GM11168 (cell line): ENCODE measurements at regions not wholly inside any gene's neighbourhood (a gene's known extent, or its start where the extent isn't known, plus 50 kb on each side); places are given as distances from the start of the nearest gene placed in this dataset.

Experiments
- in situ Hi-C: fragments of 300-500 bp; cut with MboI; formaldehyde crosslinking; loops from one replicate; pipeline ENCODE4 v1.12.0; 2022; ENCODE audit warnings: low sequenced_read_pairs; ENCODE audit not compliant: unreplicated experiment

DNA sequence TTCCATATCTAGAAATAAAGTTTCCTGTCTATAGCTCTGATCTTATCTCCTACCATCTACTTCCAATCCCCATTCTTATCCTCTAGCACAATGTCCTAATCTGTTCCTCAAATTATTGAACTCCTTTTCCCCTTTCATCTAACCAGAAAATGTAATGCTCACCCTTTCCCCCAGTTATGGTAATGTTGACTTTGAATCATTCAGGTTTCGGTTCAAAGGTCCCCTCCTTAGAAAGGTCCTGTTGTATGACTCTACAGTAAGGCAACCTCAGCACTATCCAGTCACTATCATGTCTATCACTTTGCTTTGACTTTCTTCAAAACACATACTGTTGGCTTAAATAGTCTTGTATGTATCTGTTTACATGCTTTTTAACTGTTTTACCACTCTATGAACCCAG is 264.2 kb upstream of the PCDH15 start:
- in situ Hi-C loops, result no loop called here

DNA sequence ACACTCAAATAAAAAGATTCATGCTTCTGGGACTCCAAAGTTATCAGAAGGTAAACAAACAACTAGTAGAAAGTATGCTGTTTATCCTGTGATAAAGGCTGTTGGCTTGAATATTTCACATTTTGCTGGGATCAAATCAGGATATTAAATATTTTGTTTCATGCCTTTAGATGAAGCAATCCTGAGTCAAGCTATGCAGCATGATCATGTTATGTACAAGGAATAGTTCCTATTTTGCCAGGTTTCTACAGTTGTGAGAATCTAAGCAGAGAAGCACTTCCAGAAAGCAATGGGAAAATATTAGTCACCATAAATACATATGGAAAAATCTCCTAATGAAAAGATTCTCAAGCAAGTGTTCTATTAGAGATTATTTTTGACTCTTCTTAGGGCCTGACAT is 262.8 kb upstream of the PCDH15 start:
- in situ Hi-C loops, result no loop called here

DNA sequence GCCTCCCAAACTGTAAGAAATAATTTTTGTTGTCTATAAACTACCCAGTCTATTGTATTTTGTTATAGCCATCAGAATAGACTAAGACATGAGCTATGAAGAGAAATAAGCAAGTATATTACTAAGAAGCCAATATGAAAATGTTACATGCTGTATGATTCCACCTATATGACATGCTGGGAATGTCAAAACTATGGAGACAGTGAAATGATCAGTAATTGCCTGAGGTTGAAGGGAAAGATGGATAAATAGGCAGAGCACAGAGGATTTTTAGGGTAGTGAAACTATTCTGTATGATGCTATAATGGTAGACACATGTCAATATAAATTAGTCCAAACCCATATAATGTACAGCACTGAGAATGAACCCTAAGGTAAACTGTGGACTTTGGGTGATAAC is 261.3 kb upstream of the PCDH15 start:
- in situ Hi-C loops, result no loop called here

DNA sequence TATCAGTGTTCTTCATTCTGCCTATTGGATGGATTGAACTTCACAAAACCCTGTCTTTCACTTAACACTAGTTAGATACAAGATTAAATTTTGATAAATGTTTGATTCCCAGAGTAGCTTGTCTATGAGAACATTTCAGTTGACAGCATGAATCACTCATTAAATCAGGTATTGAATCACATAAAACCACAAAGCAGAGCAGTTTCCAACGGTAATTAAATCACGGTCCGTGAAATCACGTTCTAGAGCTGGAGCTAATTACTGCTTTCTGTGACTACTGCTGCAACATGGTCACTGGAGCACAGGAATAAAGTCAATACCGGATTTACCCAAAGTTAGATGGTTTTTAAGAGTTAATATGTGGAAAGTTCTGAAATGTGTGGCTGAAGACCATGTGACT is 257.8 kb upstream of the PCDH15 start:
- in situ Hi-C loops, result no loop called here

DNA sequence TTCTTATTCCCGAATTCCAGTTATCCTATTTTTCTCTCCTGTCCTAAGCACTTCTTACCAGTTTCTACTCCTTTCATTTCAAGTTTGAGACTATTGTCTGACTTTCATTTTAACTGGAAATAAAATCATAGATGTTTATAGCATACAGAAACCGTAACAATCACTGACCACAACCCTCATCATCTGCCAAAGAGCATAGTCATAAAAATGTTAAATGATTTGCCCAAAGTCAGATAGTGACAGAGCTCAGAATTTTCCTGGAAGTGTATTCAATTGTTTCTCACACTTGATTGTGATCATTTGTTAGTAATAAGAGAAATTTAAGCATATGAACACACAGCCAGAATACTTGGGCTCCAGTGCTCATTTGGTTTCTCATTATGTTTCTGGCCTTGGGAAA is 250.5 kb upstream of the PCDH15 start:
- in situ Hi-C loops, result no loop called here

DNA sequence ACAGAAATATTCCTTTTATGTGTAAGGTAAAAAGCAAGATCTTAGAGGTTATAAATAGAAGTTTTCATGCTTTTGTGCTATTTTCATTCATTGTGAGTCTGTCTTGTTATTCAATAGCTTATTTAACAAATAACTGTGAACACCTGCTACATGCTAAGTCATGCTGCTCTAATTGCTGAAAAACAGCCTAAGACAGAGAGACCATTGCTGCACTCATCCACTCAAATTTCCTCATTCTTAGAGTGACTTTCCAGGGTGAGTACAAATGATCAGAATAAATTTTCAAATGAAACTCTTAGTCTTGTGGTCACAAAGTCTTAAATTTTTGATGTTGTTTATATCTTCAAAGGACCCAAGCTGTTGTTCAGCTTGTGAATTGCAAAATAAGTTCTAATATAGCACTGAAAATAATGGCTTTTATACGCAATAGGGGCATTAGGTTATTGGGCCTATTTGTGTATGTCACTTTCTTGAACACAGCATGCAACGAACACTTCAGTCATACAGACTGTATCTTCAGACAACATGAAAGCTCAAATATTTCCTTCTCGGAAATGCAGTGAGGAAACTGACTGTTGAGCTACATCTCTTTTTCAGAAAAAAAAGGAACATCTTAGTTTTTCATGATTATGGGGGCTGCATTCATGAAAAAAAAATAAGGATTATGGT is 247.9 kb upstream of the PCDH15 start:
- in situ Hi-C loops, result no loop called here

DNA sequence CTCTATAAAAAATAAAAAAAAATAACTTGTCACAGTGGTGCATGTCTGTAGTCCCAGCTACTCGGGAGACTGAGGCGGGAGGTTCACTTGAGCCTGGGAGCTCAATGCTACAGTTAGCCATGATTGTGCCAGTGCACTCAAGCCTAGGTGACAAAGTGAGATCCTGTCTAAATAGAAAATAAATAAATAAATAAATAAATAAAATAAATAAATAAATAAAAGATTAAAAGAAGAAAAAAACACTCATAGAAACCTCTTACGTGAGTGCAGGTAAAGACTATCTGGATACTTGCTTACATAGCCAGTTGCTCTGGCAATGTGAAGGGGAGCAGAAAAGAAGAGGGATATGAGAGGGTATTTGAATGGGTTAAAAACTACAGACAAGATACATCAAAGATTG is 242.5 kb upstream of the PCDH15 start:
- in situ Hi-C loops, result no loop called here

DNA sequence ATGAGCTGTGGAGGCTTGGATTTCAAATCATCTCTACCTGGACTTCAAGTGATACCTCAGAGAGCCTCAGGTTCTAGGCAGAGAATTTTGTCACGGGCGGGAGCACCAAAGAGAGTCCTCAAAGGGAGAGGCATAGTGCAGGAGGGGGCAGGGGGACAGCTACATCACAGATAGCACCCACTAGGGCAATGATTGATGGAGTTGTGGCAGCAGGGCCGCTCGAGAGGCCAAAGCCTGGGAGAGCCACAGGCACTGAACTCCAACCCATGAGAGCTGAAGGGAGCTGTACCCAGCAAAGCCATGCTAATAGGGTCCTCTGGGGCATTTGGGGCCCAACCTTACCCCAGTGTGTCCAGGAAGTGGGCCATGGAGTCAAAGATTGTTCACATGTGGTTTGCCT is 232.0 kb upstream of the PCDH15 start:
- in situ Hi-C loops, result no loop called here

DNA sequence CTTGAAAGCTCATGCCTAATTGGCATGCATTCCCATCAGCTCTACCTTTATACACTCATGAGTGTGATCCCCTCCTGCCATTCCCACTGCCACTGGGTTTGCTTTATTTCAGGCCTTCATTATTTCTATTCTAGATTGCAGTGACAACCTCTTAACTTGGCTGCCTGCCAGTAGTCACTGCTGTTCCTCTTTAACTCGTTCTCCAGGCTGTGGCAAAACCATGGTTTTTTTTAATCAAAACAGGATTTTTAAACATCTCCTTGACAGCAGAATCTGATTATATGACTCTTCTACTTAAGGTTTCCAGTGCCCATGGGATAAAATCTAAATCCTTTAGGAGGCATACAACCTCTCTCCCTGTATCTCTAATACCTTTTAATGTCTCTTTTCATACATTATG is 223.7 kb upstream of the PCDH15 start:
- in situ Hi-C loops, result no loop called here

DNA sequence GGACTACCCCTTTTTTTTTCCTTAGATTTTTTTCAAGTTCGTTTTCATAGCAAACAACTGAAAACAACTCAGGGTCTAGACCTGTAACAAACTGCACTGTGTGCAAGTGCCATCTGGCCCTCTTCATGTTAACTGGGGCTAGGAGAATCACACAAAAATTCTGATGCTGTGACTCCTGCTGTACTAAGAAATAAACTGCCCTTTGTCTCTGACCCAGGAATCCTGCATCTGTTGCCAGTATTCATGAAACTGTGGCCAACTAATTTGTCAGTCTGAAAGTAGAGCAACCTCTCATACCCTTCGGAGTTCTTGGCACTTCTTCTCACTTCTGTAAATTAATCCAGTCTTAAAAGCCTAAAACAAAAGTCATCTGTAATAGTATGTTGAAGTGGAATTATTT is 218.4 kb upstream of the PCDH15 start:
- in situ Hi-C loops, result no loop called here

DNA sequence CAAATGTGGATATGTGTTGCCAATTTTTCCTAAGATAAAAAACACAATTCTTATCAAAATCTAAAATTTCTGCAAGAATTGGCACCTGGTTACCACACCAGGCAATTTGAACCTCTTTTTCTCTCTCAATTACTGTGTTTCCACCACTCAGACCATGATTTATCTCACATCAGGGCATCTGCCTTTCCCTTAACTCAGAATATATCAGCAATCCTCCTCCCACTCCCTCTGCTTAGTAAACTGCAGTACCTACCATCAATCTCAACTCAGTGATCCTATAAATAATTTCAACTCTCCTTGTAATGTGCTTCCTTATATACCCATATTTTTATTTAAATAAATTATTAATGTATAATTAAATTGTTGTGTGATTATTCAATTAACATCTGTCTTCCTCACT is 212.3 kb upstream of the PCDH15 start:
- in situ Hi-C loops, result no loop called here

DNA sequence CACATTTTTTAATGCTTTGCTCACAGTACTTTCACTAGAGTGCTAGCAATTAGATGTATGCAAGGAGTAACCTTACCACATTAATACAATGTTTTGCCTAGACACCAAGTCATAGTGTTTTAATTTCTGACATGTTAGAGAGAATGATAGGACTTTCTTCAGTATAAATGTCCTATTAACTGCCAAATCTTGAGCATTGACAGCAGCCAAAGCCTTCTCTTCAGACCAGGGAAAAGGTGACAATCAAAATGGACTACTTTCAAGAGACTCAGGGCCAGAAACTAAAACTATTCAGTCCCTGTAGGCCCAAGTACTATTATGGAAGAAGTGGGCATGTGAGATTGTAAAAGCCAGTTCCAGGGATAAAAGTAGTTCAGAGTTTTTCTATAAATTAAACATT is 201.4 kb upstream of the PCDH15 start:
- in situ Hi-C loops, result no loop called here

DNA sequence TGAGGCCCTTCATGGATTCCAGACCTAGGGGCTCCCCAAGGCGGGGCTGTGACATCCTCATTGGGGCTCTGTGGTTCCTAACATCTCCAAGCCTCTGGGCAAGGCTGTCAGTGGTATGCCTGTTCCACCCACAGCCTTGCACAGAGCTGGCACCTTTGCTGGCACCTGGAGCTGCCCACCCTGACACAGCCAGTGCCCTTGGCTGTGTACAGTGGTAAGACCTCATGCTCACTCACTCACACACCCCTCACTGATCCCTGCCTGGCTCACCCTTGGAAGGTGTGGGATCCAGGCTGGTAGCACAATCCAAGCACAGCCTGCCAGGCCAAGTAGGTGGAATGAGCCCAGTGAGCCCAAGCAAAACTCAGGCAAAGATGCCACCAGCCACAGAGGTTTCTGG is 200.4 kb upstream of the PCDH15 start:
- in situ Hi-C loops, result no loop called here

DNA sequence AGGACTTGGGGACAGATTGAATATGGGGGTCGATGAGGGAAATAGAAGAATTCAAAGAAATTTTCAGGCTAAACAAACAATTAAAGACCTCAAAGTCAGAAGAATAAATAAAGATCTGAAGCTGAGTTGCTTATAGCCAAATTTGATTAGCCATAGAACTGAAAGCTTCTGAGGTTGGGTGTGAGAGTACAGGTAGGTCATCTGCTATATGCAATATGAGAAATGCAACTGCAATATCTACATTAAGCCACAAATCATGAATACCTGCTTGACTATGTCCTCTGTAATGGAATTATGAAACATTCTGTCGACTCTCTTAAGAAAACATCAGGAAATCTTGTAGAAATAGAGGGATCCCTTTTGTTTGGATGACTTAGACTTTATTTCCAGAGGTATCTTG is 192.1 kb upstream of the PCDH15 start:
- in situ Hi-C loops, result no loop called here

DNA sequence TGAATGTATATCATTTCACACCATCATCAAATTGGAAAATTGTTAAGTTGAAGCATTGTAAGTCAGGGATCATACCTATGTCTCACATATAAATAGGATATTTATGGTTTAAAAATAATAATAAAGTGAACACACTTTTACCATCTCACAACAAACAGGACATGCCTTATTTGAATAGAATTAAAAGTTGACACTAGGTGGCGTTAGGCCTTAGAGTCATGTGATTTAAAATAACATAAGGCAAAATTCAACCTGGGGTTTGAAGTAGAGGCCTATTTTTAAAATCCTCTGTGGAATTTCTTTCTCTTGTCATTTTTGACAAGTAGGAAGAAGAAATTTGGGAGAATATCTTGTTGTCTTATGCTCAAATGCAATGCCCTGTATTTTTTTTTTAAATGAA is 184.7 kb upstream of the PCDH15 start:
- in situ Hi-C loops, result no loop called here

DNA sequence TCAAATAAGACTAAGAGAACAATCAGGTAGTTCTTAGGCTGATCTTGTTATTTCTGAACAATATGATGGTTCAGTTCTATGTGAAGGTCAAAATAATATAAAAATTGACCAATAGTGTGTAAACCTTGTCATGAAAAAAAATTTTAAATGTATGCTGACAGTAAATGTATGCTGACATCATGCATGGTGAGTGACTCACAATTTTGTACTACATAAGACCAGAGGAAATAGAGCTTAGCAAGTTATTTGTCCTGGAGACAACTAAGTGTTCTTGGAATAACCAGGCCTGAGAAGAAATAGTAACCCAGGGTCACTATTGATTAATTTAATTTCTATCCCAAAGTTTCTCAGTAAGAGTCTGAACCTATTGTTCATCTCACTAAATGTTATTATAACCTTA is 182.2 kb upstream of the PCDH15 start:
- in situ Hi-C loops, result no loop called here

DNA sequence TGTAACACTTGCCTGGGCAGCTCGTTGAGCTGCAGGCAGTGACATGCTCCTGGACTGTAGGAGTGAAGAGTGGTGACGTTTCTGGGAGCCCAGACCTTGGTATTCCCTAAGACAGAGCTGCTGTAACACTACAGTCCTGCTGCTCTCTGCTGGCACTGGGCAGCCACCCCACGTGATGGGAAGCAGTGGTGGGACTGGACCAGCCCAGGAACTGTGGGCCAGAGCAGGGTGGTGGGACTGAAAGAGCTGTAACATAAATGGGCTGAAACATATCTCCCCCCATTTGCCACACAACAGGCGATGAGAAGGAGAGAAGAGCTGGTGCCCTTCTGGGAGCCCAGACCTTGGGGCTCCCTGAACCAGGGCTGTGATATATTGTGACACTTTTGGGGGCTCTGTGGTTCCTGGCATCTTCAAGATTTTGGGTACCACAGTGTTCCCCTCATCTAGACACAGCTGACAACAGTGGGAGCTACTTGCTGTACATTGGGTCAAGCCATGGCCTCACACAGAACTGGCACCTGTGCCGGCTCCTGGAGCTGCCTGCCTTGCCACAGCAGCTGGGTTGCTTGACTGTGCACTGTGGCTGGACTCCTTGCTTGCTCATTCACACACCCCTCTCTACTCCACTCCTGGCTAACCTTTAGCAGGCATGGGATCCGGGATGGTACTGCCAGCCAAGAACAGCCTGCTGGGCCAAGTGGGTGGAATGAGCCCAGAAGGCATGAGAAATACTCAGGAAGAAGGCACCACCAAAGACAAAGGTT is 161.3 kb upstream of the PCDH15 start:
- in situ Hi-C loops, result no loop called here

DNA sequence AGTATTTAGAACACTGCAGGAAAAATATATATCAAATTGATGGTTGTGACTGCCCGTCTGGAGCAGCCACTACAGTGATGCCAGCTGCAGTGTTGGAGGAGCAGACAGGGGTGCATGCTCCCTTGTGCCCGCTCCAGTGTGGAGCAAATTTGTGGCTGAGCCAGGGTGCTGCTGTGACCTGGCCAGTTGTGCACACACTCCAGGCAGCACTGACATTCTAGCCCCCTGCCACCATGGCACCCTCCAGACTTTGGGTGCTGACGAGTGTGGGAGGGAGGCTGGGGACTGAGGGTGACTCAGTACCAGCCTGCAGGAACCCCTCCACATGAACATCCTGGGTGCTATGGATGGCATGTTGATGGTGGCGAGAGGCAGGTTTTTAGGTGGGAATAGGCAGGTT is 160.0 kb upstream of the PCDH15 start:
- in situ Hi-C loops, result no loop called here

DNA sequence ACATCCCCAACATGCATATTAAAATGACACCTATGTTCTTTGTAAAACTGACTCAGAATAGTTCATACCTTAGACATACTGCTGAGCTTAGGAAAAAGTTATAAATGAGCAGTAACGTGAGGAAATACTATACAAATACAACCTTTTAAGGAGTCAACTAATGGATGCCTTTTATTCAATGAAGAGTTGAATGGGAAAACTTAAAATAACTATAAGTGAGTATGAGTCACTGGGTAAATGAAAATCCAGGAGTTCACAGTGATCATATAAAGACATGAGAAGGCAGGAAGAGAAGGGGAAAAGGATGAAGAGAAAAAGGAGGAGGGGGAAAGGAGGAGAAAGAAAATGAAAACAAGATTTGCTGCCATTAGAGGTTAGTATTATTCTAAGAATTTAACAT is 157.8 kb upstream of the PCDH15 start:
- in situ Hi-C loops, result no loop called here

DNA sequence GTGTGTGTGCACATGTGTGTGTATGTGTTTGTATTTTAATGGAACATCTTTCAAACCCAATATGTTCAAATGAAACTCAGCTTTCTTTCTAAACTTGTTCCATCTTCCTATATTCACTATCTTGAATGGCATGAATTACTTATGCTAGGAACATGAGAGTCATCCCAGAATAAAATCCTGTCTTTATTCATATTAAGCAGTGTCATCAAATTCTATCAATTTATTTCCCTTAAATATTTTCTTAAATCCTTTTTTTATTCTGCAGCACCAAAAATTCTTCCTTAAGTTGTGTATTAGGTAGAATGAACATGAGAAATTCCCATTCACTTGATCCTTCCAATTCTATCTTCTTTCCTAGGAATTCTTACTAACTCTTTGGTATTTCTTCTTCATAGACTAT is 146.6 kb upstream of the PCDH15 start:
- in situ Hi-C loops, result no loop called here

DNA sequence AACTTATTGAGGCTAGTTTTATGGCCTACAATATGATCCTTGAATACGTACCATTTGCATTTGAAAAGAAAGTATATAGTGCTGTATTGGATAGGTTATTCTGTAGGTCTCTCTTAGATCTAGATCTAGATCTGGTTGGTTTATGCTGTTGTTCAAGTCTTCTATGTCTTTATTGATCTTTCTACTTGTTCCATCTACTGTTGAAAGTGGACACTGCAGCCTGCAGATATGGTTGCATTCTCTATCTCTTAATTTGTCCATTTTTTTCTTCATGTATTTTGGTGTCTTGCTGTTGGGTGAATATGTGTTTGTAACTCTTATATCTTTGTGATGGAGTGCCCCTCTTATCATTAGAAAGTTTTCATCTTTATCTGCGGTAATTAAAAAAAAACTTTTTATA is 139.4 kb upstream of the PCDH15 start:
- in situ Hi-C loops, result no loop called here

DNA sequence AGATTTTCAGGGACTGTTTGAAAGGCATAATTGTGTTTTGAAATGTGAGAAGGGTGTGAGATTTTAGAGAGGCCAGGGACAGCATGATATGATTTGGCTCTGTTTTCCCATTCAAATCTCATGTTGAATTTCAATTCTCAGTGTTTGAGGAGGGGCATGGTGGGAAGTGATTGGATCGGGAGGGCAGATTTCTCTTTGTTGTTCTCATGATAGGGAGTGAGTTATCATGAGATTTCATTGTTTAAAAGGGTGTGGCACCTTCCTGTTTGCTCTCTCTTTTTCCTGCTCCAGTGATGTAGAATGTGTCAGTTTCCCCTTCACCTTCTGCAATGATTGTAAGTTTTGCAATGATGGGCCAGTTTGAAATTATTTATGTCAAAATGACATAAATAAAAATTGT is 113.0 kb upstream of the PCDH15 start:
- in situ Hi-C loops, result no loop called here
